ENCODE measurements at regions not wholly inside any gene's neighbourhood (a gene's known extent, or its start where the extent isn't known, plus 50 kb on each side); places are given as distances from the start of the nearest gene placed in this dataset.

DNA sequence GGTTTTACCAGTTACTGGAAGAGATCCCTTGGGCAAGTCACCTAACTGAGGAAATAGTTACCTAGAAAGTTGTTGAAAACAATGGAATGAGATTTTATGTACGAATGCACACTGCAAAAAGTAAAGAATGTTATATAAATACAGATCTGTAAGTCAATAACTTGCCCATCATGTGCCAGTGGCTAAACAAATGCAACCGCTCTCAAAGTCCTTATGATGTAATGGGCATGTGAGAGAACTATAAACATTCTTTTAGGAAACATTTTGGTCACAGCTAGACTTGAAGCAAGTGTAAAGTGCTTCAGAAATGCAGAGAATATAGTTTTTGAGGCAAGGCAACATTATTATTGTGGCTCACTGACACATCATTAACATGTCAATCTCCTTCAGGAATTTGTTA is 1044.5 kb downstream of the TUSC7 start:
- Mint-ChIP-seq H3K9me3 (peaks cover 4% of the 10 kb centered on the region), H3K36me3 (ENCODE audit: low read depth) (no peaks in the 10 kb centered on the region), H3K4me3 (no peak overlapping the region), H3K27ac (no peak overlapping the region), H3K4me1 (no peaks in the 10 kb centered on the region), H3K27me3 (no peaks in the 10 kb centered on the region)
- ATAC-seq (ENCODE audit: low read depth) (no peak), DNase-seq (no peak)
- TF ChIP-seq, protein P1, sequence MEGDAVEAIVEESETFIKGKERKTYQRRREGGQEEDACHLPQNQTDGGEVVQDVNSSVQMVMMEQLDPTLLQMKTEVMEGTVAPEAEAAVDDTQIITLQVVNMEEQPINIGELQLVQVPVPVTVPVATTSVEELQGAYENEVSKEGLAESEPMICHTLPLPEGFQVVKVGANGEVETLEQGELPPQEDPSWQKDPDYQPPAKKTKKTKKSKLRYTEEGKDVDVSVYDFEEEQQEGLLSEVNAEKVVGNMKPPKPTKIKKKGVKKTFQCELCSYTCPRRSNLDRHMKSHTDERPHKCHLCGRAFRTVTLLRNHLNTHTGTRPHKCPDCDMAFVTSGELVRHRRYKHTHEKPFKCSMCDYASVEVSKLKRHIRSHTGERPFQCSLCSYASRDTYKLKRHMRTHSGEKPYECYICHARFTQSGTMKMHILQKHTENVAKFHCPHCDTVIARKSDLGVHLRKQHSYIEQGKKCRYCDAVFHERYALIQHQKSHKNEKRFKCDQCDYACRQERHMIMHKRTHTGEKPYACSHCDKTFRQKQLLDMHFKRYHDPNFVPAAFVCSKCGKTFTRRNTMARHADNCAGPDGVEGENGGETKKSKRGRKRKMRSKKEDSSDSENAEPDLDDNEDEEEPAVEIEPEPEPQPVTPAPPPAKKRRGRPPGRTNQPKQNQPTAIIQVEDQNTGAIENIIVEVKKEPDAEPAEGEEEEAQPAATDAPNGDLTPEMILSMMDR (IDR thresholded peaks at IDR 0.05): no peak
- ChIA-PET POLR2A (no interaction called here), CTCF (no interaction called here)
- intact Hi-C loops (cut with micrococcal nuclease): no loop called here

DNA sequence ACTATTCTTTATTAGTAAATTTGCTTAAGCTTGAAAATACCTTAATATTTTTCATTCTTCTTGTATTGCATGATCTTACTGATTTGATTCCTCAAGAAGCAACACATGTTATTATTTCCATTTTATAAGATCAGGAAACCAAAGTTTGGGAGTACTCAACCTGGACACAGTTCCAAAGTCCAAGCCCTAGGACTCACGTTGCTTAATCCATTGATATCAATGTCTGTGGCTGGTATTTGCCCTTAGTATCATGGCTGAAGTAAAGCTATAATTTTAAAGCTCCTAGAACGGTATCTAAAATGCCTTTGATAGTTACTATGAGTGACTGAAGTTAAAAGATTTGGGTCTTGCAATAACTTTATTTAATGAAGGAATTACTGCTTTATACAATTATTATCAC is 1045.3 kb downstream of the TUSC7 start:
- no peaks in the 10 kb centered on the region for H3K36me3 Mint-ChIP-seq (ENCODE audit: low read depth)
- H3K27ac Mint-ChIP-seq: no peak overlapping the region
- H3K9me3 Mint-ChIP-seq: peaks cover 4% of the 10 kb centered on the region
- ATAC-seq (ENCODE audit: low read depth): no peak
- TF ChIP-seq, protein P1 (IDR thresholded peaks at IDR 0.05): no peak
- no peaks in the 10 kb centered on the region for H3K27me3 Mint-ChIP-seq
- ChIA-PET POLR2A (no interaction called here), CTCF (no interaction called here)
- intact Hi-C loops (cut with micrococcal nuclease): no loop called here
- H3K4me3 Mint-ChIP-seq: no peak overlapping the region
- no peaks in the 10 kb centered on the region for H3K4me1 Mint-ChIP-seq
- no peak for DNase-seq

DNA sequence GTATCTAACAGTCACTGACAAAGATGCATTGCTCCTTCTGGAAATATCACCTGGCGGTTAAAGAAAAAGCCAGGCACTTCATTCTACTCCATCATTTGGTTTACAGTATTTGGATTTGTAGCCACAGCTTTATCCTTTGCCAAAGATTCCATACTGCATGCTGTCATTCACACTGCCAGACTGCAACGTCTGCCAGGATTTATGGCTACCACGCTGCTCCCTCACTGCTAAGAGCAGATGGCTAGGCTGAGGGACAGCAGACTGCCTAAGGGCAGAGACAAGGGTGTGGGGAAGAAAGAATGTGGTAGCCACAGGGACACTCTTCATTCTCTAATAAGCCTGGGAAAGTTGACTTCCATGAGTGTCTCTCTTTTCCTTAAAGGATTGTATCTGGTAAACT is 1047.0 kb downstream of the TUSC7 start:
- Mint-ChIP-seq H3K27ac (no peak overlapping the region), H3K36me3 (ENCODE audit: low read depth) (no peaks in the 10 kb centered on the region), H3K9me3 (peaks cover 4% of the 10 kb centered on the region), H3K27me3 (no peaks in the 10 kb centered on the region), H3K4me3 (no peak overlapping the region), H3K4me1 (no peaks in the 10 kb centered on the region)
- ATAC-seq (ENCODE audit: low read depth): no peak
- POLR2A ChIA-PET: no interaction called here
- intact Hi-C loops (cut with micrococcal nuclease): no loop called here
- CTCF ChIA-PET: no interaction called here
- TF ChIP-seq, protein P1 (IDR thresholded peaks at IDR 0.05): no peak
- no peak for DNase-seq

GRCh38 chr3:117761703-117762620 is 1052.4 kb downstream of the TUSC7 start:
- ChIA-PET CTCF (no interaction called here), POLR2A (no interaction called here)
- H3K36me3 Mint-ChIP-seq (ENCODE audit: low read depth): no peaks in the 10 kb centered on the region
- TF ChIP-seq, protein P1 (IDR thresholded peaks at IDR 0.05): no peak
- intact Hi-C loops (cut with micrococcal nuclease): no loop called here
- peaks cover 2% of the 10 kb centered on the region for H3K9me3 Mint-ChIP-seq
- H3K4me3 Mint-ChIP-seq: no peak overlapping the region
- no peaks in the 10 kb centered on the region for H3K27me3 Mint-ChIP-seq
- H3K27ac Mint-ChIP-seq: no peak overlapping the region
- ATAC-seq (ENCODE audit: low read depth) (no peak), DNase-seq (no peak)
- H3K4me1 Mint-ChIP-seq: no peaks in the 10 kb centered on the region

- H3K9me3 Mint-ChIP-seq: peaks cover 2% of the 10 kb centered on the region
- ChIA-PET CTCF (no interaction called here), POLR2A (no interaction called here)
- TF ChIP-seq, protein P1 (IDR thresholded peaks at IDR 0.05): no peak
- H3K27ac Mint-ChIP-seq: no peak overlapping the region
- ATAC-seq (ENCODE audit: low read depth) (no peak), DNase-seq (no peak)
- H3K27me3 Mint-ChIP-seq: no peaks in the 10 kb centered on the region
- no peaks in the 10 kb centered on the region for H3K36me3 Mint-ChIP-seq (ENCODE audit: low read depth)
- intact Hi-C loops (cut with micrococcal nuclease): no loop called here
- no peak overlapping the region for H3K4me3 Mint-ChIP-seq
- H3K4me1 Mint-ChIP-seq: no peaks in the 10 kb centered on the region
These were observed 1053.0 kb downstream of the TUSC7 start for GRCh38 chr3:117762621-117763037.
